ENCODE measurements at regions not wholly inside any gene's neighbourhood (a gene's known extent, or its start where the extent isn't known, plus 50 kb on each side); places are given as distances from the start of the nearest gene placed in this dataset.
"Not testable (repeated sequence)": the region's sequence is repeated elsewhere in the genome, so short reads cannot be mapped to it uniquely, and the experiment has no call there.

DNA sequence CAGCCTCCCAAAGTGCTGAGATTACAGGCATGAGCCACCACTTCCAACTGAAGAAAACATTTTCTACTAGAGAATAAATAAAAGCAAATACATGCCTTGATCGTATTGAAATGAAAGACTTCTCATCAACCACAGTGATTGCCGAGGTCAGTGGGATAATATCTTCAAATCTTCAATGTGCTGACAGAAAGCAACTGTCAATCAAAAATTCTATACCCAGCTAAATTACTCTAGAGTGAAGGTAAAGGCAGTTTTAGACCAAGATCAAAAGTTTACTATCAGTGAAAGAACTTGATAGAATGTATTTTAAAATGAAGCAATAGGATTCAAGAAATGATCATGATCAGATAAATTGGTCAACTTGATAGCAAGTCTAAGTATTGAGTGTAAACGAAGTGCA lies 130.6 kb downstream of the BRD1 start:
- DNase-seq (ENCODE audit: low spot score), result no peak

DNA sequence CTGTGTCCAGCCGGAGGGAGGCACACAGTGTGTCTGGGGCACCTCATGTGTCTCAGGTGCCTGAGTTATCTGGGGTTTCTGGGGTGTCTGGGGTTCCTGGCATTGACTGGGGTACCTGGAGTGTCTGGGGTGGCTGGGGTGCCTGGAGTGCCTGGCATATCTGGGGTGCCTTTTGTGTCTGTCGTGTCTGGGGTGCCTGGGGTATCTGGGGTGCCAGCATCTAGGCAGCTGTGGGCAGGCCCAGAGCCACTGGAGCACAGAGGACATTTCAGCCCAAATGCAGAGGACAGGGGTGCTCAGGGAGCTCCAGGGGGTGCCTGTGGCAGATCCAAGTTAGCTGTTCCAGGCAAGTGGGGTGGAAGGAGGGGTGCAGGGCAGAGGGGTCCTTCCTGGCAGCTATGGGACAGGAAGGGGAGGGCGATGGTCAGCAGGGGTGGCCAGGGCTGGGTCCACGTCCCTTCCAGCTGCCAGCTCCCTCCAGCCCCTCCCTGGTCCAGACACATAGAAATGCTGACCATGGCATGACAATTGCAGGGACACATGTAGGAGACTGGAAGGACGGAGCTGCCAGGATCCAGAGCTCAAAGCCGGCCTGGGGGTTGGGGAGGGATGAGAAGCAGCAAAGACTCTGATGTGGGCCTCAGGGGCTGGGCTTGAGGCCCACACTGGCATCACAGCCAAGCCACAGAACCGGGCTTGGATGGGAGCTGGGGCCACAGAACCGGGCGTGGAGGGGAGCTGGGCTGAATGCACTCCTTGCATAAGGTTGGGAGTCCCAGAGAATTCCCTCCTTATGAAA lies 133.0 kb downstream of the BRD1 start:
- no peak for DNase-seq (ENCODE audit: low spot score)

DNA sequence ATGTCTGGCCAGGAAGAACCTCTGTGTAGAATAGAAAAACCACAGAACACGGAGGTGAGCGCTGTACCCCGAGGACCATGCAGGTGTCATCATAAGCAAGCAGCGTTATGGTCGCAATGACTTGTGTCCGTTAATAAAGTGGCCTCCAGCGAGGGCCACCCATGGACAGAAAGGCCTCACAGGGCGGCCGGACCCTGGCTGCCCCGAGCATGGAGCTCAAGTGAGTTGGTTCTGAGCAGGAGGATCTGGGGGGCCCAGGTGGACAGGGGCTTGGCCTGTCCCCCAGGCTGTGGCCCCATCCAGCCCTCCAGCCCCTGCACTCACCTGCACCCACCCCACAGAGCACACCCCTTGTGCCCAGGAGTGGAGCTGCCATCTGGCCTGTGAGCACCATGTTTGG lies 133.8 kb downstream of the BRD1 start:
- no peak for DNase-seq (ENCODE audit: low spot score)

DNA sequence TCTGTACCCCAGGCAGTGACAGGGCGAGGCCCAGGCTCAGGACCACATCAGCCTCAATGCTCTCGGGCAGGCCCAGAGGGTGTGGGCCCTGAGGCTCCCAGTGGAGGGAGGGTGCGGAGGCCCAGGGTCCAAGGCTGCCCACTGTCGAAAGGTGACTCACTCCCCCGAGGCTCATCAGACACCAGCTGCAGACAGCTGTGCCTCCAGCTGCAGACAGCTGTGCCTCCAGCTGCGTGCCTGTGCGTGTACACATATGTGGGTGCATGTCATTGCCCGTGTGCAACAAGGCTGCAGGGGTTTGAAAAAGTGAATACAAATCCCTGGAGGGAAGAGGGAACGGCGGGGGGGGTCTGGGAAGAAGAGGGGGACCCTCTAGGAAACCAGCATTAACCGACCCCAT lies 134.3 kb downstream of the BRD1 start:
- no peak for DNase-seq (ENCODE audit: low spot score)

DNA sequence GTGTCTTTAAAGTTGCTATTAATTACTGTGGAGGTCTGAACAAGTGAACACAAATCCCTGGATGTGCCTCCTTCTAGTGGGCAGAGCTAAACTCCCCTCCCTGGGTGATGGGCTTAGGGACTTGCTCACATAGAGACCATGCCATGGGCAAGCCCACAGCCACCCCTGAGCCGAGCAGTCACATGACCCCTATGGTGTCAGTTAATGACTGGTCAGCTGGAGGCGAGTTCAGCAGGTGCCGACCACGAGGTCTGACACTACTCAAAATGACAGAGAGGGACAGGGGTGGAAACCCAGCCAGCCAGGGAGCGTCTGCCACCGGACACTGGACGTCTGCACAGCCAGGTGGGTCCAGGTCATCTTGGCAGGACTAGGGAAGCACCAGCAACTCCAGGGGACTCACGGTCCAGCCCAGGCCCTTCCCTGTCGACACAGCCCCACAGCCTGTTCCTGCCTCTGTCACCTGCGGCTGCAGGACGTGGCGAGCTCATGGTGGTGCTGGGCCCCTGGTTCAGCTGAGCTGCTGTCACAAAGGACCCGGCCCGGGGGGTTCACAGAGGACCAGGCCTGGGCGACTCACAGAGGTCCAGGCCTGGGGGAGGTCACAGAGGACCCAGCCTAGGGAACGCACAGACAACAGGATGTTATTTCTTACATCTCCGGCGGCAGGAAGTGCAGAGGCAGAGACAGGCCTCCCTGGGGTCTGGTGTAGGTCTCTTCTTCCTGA lies 135.0 kb downstream of the BRD1 start:
- DNase-seq (ENCODE audit: low spot score), result no peak

DNA sequence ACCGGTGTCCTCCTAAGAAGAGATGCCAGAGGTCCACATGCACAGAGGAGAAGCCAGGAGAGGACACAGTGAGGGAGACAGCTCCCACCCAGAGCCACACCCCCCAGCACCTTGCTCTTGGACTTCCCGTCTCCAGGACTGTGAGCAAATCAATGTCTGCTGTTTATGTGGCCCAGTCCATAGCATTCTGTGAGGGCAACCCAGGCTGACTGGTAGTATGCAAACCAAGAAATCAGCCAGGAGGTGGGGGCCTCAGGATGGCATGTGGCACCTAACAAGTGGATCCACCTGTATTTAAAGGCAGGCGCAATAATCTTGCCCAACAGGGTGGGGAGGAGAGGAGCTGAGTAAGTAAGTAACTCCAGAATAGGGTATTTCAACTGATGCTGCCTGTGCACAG lies 136.4 kb downstream of the BRD1 start:
- no peak for DNase-seq (ENCODE audit: low spot score)

DNA sequence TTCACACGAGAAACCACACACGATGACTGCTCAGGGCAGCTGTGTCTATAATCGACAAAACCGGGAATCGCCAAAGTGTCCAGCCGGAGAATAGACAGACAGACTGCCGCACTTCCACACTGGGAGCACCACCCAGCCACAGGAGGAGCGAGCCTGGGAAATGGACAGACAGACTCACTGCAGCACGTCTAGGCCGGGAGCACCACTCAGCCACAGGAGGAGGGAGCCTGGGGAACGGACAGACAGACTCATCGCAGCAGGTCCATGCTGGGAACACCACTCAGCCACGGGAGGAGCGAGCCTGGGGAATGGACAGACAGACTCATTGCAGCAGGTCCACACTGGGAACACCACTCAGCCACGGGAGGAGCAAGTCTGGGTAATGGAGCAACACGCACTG lies 137.2 kb downstream of the BRD1 start:
- DNase-seq (ENCODE audit: low spot score), result no peak

DNA sequence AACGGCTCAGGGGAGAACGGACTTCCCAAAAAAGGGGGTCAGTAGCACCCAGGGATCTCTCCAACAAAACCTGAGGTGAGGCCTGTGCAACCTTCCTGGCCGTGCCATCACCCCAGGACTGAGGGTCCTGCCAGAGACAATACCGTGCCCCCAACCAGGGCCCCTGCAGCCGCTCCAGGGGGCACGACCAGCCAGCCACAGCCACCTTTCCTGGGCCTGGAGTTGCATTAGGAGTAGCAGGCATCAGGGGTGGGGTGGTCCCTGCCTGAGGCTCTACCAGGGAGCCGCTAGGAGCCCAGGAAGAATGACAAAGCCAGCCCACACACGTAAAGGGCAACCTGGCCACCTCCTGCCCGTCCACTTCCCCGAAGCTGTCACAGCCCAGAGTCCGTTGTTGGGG lies 137.8 kb downstream of the BRD1 start:
- DNase-seq (ENCODE audit: low spot score), result no peak

DNA sequence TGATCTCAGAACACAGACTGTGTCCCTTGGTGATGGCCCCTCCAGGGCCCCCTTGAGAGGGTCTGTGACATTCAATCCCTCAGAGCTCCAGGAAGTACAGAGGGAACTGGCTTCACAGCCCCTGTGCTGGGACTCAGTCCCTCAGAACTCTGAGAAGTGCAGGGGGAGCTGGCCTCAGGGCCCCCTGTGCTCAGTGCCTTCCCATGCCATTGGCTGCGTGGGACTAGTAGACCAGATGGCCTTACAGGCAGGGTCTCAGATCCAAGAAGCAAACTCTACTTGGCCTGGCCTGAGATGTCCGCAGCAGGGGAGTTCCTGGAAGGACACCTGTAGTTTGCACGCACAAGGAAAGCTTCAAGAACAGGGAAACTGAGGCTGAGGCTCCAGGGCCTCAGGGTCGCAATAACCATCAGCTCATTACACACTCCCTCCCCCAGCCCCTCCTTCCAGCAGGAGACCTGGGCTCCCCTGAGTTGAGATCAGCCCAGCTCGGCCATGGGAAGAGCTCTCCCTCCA lies 138.4 kb downstream of the BRD1 start:
- DNase-seq (ENCODE audit: low spot score), result no peak

DNA sequence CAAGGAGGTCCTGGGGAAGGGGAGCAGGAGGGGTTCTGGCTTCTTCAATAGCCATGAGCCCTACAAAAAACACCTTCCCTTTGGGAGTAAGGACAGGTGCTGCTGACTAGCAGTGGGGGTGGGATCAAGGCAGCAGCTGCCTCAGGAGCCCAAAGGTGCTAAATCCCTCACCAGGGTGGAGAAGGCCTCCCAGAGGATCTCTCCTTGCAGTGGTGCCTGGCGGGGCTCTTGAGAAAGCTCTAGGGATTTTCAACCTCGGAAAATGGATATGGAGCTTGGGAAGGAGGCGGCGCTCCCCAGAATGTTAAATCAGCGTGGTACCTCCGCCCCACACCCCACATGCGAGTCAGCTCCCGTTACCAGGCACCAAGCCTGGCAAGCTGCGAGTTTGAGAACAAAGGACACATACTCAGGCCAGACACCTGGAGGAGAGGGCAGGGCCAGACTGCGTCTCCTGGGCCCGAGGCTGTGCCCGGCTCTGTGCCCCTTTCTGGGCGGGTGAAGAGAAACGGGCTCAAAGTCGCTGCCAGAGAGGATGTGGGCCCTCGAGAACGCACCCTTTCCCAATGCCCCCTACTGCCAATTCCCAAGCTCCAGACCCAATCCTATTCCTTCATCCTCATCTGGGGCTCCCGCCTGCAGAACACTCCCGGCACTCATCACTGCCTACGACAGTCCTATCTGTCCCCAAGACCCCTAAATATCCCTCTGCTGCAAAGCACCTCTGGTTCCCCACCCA lies 139.0 kb downstream of the BRD1 start:
- DNase-seq (ENCODE audit: low spot score), result no peak

DNA sequence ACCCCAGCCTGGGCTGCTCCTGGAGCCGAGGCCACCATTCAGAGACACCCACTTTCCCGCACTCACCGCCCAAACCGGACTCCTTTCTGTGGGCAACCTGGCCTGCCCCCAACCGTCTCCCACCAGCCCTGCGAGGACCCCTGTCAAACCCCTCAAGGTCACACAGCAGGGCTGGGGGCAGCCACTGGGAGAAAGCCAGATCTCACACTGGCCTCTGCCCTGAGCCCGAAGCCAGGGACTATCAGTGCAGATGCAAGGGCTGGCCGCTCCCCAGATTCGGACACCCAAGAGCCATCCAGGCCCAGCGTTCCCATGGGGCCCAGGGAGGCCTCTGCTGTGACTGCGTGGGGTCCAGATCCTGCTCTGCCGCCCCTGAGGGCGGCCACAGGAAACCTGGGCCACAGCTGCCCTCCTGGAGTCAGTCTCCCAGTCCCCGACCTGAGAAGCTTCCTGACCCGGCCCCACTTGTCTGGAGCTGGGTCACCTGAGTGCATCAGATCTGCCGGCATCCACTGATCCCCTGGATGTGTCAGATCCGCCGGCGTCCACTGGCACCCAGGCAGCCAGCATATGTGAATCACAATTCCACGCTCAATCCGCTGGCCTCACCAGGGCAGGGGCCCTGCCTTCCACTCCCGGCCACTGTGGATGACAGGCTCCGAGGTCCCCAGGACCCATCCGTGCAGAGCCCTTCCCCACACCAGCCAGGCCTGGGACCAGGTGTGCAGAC lies 139.7 kb downstream of the BRD1 start:
- DNase-seq (ENCODE audit: low spot score), result no peak

DNA sequence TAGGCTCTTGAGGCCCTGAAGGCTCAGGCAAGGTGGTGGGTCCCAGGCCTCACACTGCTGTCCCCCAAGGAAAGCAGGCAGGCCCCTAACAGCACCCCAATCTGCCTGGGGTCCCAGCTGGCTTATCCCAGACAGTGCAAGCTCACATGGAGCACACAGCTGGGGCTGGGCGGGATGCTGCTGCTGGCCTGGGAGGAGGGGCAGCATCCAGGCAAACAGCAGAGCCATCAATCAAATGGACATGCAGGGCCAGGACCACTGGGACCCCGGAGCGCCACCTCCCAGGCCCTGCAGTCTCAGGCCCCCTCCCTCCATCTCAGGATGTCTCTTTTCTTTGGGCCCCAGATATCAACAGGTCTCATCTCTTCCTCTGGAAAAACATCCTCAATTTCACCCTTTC lies 140.3 kb downstream of the BRD1 start:
- no peak for DNase-seq (ENCODE audit: low spot score)

DNA sequence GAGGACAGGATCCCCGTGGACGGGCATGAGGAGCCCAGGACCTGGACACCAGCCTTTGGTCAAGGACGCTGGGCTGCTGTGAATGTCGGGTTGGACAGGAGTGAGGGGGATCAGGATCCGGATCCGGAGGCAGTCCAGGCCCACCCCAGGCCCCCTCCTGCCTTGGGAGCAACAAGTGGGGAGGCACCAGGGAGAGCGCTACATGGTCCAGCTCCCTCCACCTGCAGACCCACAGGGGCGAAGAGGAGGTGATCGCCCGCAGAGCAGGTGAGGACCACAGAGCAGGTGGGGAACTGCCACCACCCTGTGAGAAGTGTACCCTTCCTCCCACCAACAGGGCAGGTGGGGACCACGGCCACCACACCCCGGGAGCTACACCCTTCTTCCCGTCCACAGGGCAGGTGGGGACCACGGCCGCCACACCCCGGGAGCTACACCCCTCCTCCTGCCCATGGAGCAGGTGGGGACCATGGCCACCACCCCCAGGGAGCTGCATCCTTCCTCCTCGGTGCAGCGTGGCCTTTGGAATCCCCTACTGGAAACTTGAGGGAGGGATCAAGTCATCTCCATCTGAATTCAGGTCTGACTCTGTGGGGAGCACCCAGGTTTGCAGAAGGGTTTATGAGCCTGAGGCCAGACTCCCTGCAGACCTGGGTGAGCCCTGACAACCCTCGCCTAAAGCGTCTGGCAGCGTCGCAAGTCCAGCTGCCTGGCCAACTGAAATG lies 141.0 kb downstream of the BRD1 start:
- DNase-seq (ENCODE audit: low spot score), result no peak

DNA sequence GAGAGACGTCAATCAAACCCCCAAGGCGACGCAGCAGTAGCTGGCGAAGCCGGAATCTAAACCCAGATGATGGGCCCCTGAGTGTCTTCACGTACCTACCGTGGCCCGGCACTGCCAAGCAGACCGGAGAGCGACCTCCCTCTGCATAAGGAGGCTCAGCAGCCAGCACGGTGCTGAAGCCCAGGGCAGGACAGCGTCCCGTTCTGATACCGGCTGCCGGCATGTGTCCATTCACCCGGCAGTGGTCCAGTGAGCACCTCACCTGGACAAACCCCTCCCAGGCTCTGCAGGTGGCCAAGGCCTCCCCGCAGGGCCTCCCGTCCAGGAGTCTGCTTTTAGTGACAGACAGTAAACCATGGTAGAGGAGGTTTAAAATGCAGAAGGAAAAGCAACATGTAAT lies 142.0 kb downstream of the BRD1 start:
- no peak for DNase-seq (ENCODE audit: low spot score)

DNA sequence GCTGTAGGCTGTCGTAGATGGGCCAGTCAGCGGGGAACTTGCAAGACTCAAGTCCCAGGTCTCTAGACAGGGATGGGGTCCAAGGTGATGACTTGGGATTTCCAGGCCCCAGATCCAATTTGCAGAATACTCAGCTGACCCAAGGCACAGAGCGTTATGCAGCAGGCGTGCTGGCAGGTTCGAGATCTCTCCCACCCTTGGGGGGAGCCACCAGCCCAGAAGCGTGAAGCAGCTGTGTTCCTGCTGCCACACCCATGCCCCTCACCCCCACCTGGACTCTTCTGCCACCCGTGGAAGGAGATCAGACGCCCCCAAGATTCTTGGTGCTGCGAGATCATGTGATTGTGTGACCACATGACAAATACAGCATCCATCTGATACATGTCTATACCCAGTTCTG lies 142.6 kb downstream of the BRD1 start:
- DNase-seq (ENCODE audit: low spot score), result no peak

DNA sequence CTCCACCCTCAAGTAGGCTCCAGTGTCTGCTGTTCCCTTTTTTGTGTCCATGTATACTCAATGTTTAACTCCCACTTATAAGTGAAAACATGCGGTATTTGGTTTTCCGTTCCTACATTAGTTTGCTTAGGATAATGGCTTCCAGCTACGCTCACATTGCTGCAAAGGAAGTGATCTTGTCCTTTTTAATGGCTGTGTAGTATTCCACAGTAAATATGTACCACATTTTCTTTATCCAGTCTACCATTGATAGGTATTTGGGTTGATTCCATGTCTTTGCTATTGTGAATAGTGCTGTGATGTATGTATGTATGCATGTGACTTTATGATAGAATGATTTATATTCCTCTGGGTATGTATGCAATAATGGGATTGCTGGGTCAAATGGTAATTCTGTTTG lies 144.6 kb downstream of the BRD1 start:
- DNase-seq (ENCODE audit: low spot score), result no peak

DNA sequence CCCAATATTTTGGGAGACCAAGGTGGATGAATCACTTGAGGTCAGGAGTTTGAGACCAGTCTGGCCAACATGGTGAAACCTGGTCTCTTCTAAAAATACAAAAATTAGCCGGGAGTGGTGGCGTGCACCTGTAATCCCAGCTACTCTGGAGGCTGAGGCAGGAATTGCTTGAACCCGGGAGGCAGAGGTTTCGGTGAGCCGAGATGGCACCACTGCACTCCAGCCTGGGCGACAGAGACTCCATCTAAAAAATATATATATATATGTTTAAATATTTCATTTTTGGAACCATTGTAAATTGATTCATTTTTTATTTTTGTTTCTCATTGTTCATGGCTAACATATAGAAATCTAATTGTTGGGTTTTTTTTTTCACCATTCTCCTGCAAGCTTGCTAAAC lies 146.9 kb downstream of the BRD1 start:
- not testable (repeated sequence) for DNase-seq (ENCODE audit: low spot score)

DNA sequence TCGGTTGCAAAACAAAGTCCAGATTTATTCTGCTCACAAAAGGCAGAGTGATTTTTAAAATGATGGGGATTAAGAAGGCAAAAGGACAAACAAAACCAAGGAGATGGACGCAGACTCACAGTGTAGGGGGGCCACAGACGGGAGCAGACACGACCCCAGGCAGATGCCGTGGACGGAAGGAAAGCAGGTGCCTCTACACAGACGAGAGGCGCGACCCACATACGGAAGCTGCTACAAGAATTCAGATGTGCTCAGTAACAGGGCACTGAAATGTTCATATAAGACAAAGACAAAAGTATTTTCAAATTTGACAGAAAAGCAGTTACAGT lies 148.9 kb downstream of the BRD1 start:
- no peak for DNase-seq (ENCODE audit: low spot score)

DNA sequence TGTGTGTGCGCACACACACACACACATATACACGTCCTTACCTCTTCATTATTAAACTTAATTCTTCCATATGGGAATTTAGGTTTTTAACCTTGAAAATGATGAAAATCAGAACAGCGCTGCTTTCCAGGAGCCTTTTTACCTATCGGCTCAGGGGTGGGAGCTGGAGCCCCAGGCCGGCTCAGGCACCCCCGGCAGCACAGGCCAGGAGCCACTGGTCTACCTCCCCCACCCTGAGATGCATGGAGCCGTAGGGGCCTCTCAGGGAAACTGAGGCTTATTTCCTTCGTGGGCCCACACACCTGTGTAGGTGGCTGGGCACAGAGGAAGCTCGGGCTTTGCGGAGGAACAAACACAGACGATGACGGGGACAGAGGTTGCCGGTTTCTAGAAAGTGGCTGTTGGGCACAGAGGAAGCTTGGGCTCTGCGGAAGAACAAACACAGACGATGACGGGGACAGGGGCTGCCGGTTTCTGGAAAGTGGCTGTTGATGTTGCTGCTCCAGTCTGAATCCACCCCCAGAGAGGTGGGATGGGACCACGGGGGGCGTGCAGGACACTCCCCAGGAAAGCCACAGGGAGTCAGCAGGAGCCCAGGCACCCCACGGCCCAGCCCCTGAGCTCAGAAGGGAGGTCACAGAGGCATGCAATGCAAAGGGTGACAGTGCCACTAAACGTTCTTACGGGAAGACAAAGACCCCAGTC lies 149.4 kb downstream of the BRD1 start:
- no peak for DNase-seq (ENCODE audit: low spot score)

DNA sequence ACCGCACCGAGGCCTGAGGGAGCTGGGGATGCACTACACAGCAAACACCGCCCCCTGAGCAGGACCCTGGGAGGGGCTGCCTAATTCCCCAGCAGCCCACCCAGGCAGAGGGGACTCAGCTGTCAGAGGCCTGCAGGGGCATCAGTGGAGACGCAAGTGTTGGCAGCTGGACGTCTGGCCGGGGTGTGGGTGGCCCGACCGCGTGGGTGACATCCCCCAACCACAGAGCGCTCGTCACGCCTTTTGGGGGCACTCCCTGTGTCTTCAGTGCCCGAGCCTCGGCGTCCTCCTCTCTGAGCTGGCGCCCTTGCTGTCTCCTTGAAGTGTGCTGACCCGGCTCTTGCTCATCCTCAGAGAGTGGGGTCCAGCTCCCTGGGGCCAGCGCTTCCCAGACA lies 150.2 kb downstream of the BRD1 start:
- no peak for DNase-seq (ENCODE audit: low spot score)

Measured in iPS-NIHi11 (cell line).